ENCODE measurements at regions not wholly inside any gene's neighbourhood (a gene's known extent, or its start where the extent isn't known, plus 50 kb on each side); places are given as distances from the start of the nearest gene placed in this dataset.

DNA sequence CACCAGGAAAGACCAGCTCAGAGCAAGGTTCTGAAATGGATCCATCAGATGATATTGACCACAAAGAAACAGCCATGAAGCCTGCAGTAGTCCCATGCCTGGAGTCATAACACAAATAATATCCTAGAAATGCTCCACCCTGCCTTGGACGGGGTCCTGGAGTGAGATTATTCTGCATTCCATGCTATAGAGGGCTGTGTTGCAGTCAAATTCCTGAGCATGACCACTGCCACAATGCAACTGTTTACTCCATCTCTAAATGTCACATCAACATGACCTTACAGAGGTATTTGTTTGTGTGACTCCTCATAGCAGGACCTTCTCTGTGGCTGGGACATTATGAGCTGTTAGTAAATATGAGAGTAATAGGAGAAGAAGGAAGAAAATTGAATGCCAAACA lies 257.5 kb upstream of the TCF21 start:
- intact Hi-C loops (cut with DNase I) = no loop called here
- ATAC-seq = no peak
- Histone ChIP-seq H3K4me3 (ENCODE audit: low read length) (no peak overlapping the region), H3K4me1 (ENCODE audit: control insufficient read depth, insufficient read depth, low read length) (no peaks in the 10 kb centered on the region), H3K9me3 (ENCODE audit: control insufficient read depth, low read length) (no peaks in the 10 kb centered on the region), H3K27me3 (ENCODE audit: control insufficient read depth, insufficient read depth) (no peaks in the 10 kb centered on the region), H3K27ac (ENCODE audit: low read length) (no peak overlapping the region)
- no peak for DNase-seq
- WGBS = 31% methylated on average over 1 of the region's 1 CpG

- no peaks in the 10 kb centered on the region for H3K4me1 ChIP-seq (ENCODE audit: control insufficient read depth, insufficient read depth, low read length)
- H3K27me3 ChIP-seq (ENCODE audit: control insufficient read depth, insufficient read depth) = no peaks in the 10 kb centered on the region
- H3K9me3 ChIP-seq (ENCODE audit: control insufficient read depth, low read length) = no peaks in the 10 kb centered on the region
- intact Hi-C loops (cut with DNase I) = no loop called here
- no peak for ATAC-seq
- H3K4me3 ChIP-seq (ENCODE audit: low read length) = no peak overlapping the region
- no peak overlapping the region for H3K27ac ChIP-seq (ENCODE audit: low read length)
- no peak for DNase-seq
- WGBS = 44% methylated on average over 2 of the region's 2 CpGs
These were observed 256.7 kb upstream of the TCF21 start for GRCh38 chr6:133632206-133632605.

GRCh38 chr6:133632906-133633305 lies 256.0 kb upstream of the TCF21 start:
- Histone ChIP-seq H3K4me1 (ENCODE audit: control insufficient read depth, insufficient read depth, low read length) (no peaks in the 10 kb centered on the region), H3K27me3 (ENCODE audit: control insufficient read depth, insufficient read depth) (no peaks in the 10 kb centered on the region), H3K27ac (ENCODE audit: low read length) (no peak overlapping the region), H3K9me3 (ENCODE audit: control insufficient read depth, low read length) (no peaks in the 10 kb centered on the region), H3K4me3 (ENCODE audit: low read length) (no peak overlapping the region)
- no peak for ATAC-seq
- 75% methylated on average over 2 of the region's 2 CpGs for WGBS
- intact Hi-C loops (cut with DNase I) = no loop called here
- no peak for DNase-seq

- 76% methylated on average over 3 of the region's 3 CpGs for WGBS
These were observed 254.4 kb upstream of the TCF21 start for GRCh38 chr6:133634474-133634873.

GRCh38 chr6:133635447-133635846 lies 253.5 kb upstream of the TCF21 start:
- WGBS = 72% methylated on average over 2 of the region's 2 CpGs
- Histone ChIP-seq H3K9me3 (ENCODE audit: control insufficient read depth, low read length) (no peaks in the 10 kb centered on the region), H3K4me3 (ENCODE audit: low read length) (no peak overlapping the region), H3K4me1 (ENCODE audit: control insufficient read depth, insufficient read depth, low read length) (no peaks in the 10 kb centered on the region), H3K27ac (ENCODE audit: low read length) (no peak overlapping the region), H3K27me3 (ENCODE audit: control insufficient read depth, insufficient read depth) (no peaks in the 10 kb centered on the region)
- DNase-seq (no peak), ATAC-seq (no peak)
- intact Hi-C loops (cut with DNase I) = no loop called here

More at GRCh38 chr6:133634474-133634873, 254.4 kb upstream of the TCF21 start:
- Histone ChIP-seq H3K27ac (ENCODE audit: low read length) (no peak overlapping the region), H3K4me3 (ENCODE audit: low read length) (no peak overlapping the region), H3K27me3 (ENCODE audit: control insufficient read depth, insufficient read depth) (no peaks in the 10 kb centered on the region), H3K4me1 (ENCODE audit: control insufficient read depth, insufficient read depth, low read length) (no peaks in the 10 kb centered on the region), H3K9me3 (ENCODE audit: control insufficient read depth, low read length) (no peaks in the 10 kb centered on the region)
- no peak for ATAC-seq
- intact Hi-C loops (cut with DNase I) = no loop called here
- DNase-seq = no peak

DNA sequence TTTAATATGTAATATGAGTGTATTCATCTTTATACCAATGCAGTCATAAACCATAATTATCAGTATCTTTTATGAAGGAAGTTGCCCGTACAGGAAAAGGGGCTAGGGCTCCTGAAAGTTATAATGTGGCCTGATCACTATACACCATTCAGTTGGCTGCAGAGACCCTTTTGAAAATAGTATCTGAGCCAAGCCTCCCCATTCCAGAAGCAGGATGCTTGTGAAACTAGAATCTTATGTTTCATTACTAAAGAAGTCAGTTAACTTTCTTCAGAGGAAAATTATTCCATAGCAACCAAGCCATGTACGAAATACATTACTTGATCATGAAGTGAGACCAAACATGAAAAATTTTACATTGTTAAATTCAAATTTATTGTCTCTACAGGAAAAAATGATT lies 251.5 kb upstream of the TCF21 start:
- H3K4me1 ChIP-seq (ENCODE audit: control insufficient read depth, insufficient read depth, low read length) = no peaks in the 10 kb centered on the region
- H3K27ac ChIP-seq (ENCODE audit: low read length) = no peak overlapping the region
- DNase-seq = no peak
- H3K9me3 ChIP-seq (ENCODE audit: control insufficient read depth, low read length) = no peaks in the 10 kb centered on the region
- WGBS = 46% methylated on average over 2 of the region's 2 CpGs
- H3K4me3 ChIP-seq (ENCODE audit: low read length) = no peak overlapping the region
- ATAC-seq = no peak
- intact Hi-C loops (cut with DNase I) = no loop called here
- H3K27me3 ChIP-seq (ENCODE audit: control insufficient read depth, insufficient read depth) = no peaks in the 10 kb centered on the region

DNA sequence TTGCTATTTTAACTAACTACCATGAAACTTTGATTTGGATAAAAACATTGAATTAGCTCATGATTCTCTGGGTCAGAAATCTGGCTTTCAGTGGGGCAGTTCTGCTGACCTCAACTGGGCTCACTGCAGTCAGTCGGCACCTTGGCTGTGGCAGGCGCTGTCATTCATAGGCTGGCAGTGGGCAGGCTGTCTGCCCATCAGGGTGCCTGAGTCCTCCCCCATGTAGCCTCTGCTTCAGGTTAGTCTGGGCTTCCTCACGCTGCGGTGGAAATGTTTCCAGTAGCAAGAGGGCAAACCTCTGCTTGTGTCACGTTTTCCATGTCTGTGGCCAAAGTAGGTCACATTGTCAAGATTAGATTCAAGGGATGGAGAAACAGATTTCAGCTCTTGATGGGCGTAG lies 251.0 kb upstream of the TCF21 start:
- intact Hi-C loops (cut with DNase I) = no loop called here
- WGBS = 55% methylated on average over 6 of the region's 6 CpGs
- DNase-seq (peak; percentile 20 to 66 (median 56)), ATAC-seq (peak in 1 of 2 donors; percentile 43)
- Histone ChIP-seq H3K27ac (ENCODE audit: low read length) (no peak overlapping the region), H3K4me1 (ENCODE audit: control insufficient read depth, insufficient read depth, low read length) (no peaks in the 10 kb centered on the region), H3K4me3 (ENCODE audit: low read length) (no peak overlapping the region), H3K27me3 (ENCODE audit: control insufficient read depth, insufficient read depth) (no peaks in the 10 kb centered on the region), H3K9me3 (ENCODE audit: control insufficient read depth, low read length) (no peaks in the 10 kb centered on the region)

- 94% methylated on average over 5 of the region's 5 CpGs for WGBS
These were observed 247.8 kb upstream of the TCF21 start for GRCh38 chr6:133641104-133641503.

DNA sequence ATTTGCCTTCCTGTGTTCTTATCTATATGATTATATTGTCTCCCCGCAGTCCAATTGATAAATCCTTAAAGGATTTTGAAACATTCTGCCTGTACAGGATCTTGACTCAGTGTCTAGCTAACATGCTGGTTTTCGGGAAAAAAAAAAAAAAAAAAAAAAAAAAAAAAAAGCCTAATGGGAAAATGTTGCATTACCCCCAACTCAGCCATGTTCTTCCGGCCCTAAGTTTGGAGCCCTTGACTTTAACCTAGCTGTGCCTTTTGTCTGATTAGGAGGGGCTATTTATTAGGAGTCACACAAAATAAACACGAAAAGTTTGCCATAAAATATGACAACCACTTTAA lies 244.4 kb upstream of the TCF21 start:
- no peak for ATAC-seq
- Histone ChIP-seq H3K27me3 (ENCODE audit: control insufficient read depth, insufficient read depth) (no peaks in the 10 kb centered on the region), H3K27ac (ENCODE audit: low read length) (no peak overlapping the region), H3K9me3 (ENCODE audit: control insufficient read depth, low read length) (no peaks in the 10 kb centered on the region), H3K4me1 (ENCODE audit: control insufficient read depth, insufficient read depth, low read length) (no peaks in the 10 kb centered on the region), H3K4me3 (ENCODE audit: low read length) (no peak overlapping the region)
- no peak for DNase-seq
- intact Hi-C loops (cut with DNase I) = no loop called here
- WGBS = 56% methylated on average over 4 of the region's 4 CpGs

More at GRCh38 chr6:133641104-133641503, 247.8 kb upstream of the TCF21 start:
- H3K4me1 ChIP-seq (ENCODE audit: control insufficient read depth, insufficient read depth, low read length) = no peaks in the 10 kb centered on the region
- no peak overlapping the region for H3K4me3 ChIP-seq (ENCODE audit: low read length)
- no peak overlapping the region for H3K27ac ChIP-seq (ENCODE audit: low read length)
- no peaks in the 10 kb centered on the region for H3K27me3 ChIP-seq (ENCODE audit: control insufficient read depth, insufficient read depth)
- intact Hi-C loops (cut with DNase I) = no loop called here
- ATAC-seq (no peak), DNase-seq (no peak)
- H3K9me3 ChIP-seq (ENCODE audit: control insufficient read depth, low read length) = no peaks in the 10 kb centered on the region

DNA sequence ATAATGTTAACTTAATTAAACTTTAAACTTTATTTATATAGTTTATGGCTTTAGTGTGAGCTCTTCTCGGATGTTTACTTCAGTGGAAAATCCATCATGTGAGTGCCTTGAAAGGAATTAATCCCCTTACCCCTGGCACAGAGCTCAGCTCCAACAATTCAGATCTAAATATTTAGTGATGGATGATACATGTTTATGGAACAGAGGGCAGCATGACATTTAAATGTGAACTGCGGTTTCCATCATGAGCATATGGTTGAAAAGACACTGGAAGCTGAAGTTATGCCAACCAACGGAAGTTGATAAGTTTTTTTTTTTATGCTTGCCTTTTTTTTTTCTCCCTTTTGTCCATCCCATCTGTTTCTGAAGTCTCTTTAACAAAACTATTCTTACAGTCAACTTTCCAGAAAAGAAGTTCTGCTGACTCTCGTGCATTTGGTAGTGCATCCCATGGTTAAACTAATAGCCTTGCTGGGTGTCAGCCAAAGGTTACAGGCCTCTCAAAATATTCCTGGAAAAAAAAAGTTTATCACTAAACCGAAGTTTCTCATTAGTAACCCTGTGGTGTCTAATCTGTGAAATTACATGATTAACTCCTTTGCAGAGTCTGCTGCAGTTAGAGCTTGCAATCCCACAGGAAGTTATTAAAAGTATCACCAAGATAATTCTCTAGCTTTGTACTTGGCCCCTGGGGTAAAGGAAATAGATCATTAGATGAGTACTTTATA lies 243.9 kb upstream of the TCF21 start:
- Histone ChIP-seq H3K27me3 (ENCODE audit: control insufficient read depth, insufficient read depth) (no peaks in the 10 kb centered on the region), H3K4me3 (ENCODE audit: low read length) (no peak overlapping the region), H3K27ac (ENCODE audit: low read length) (no peak overlapping the region), H3K4me1 (ENCODE audit: control insufficient read depth, insufficient read depth, low read length) (no peaks in the 10 kb centered on the region), H3K9me3 (ENCODE audit: control insufficient read depth, low read length) (no peaks in the 10 kb centered on the region)
- DNase-seq (no peak), ATAC-seq (peak in 1 of 2 donors; percentile 71)
- 37% methylated on average over 5 of the region's 5 CpGs for WGBS
- intact Hi-C loops (cut with DNase I) = no loop called here

DNA sequence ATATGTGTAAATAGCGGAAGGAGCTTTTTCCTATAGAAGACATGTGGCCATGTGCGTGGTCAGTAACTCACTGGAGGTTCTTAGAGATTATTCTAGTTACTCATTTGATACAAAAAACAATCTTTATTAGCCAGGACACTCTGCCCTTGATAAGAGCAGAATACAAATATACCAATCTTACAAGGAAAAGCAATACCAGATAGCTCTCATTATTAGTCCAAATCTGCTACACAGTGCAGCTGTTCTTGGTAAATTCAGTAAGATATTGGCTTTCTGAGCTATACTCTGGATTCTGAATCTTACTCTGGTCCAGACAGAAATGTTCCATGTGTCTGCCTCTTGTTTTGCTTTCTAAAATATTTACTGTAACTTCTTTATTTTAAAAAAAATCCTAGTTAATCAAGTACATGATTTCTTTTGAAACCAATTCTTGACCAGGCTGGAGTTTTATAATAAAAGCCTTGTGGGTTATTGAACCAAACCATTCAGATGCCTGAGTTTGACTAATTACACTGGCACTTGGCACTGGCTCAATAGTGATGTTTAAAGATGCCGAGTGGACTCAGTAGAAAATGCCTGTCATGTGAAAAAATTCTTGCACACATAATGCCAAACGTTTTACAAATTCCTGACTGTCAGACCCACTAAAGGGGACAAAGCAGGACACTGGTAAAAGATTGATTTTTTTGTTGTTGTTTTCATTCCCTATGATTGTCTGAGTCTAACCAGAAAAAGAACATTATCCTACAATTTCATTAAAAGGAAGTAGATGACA lies 242.8 kb upstream of the TCF21 start:
- WGBS = 36% methylated on average over 4 of the region's 4 CpGs
- ATAC-seq (peak in 1 of 2 donors; percentile 83), DNase-seq (no peak)
- intact Hi-C loops (cut with DNase I) = no loop called here
- Histone ChIP-seq H3K4me1 (ENCODE audit: control insufficient read depth, insufficient read depth, low read length) (no peaks in the 10 kb centered on the region), H3K9me3 (ENCODE audit: control insufficient read depth, low read length) (no peaks in the 10 kb centered on the region), H3K27ac (ENCODE audit: low read length) (no peak overlapping the region), H3K27me3 (ENCODE audit: control insufficient read depth, insufficient read depth) (no peaks in the 10 kb centered on the region), H3K4me3 (ENCODE audit: low read length) (no peak overlapping the region)

Measured in right cardiac atrium (tissue), 5 donors.